ENCODE measurements at regions not wholly inside any gene's neighbourhood (a gene's known extent, or its start where the extent isn't known, plus 50 kb on each side); places are given as distances from the start of the nearest gene placed in this dataset.

DNA sequence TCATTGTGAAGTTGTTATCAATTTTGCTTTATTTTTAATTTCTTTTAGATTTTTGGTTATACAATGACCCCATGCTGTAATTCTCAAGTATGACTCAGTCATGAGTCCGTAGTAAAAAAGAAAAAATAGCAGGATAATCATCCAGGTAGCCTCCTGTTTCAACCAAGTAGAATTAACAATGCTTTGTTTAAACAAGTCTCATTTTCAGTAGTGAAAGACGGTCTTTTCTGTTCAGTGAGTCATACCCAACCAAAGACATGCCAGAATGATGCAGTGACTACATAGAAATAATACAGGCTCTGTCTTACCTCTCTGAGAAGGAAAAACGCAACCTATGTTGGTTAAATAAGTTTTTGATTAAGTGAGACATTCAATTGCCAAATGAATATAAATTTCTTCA lies 67.8 kb upstream of the DSC1 start:
- H3K9me3 Mint-ChIP-seq = peaks cover 0 to 3% (median 0%) of the 10 kb centered on the region in 7 donors
- Histone ChIP-seq H4K20me1 (ENCODE audit: insufficient read depth, low read length) (no peaks in the 10 kb centered on the region), H3K4me3 (replicated peaks in 1 of 3; ENCODE audit: low read depth in 2 of 3, low read length in 3 of 3) (no peak overlapping the region), H3K36me3 (replicated peaks in 1 of 2; ENCODE audit: control insufficient read depth in 1 of 2, insufficient read depth in 2 of 2, low read length in 2 of 2) (no peaks in the 10 kb centered on the region), H3K9ac (ENCODE audit: insufficient read depth, low read length, poor library complexity, severe bottlenecking) (no peak overlapping the region), H2AFZ (ENCODE audit: insufficient read depth, low read depth, low read length, poor library complexity, severe bottlenecking) (no peak overlapping the region), H3K9me3 (replicated peaks in 1 of 2; ENCODE audit: control insufficient read depth in 1 of 2, insufficient read depth in 1 of 2, low read length in 2 of 2) (no peaks in the 10 kb centered on the region), H3K4me2 (replicated peaks; ENCODE audit: extremely low read depth, low read length, poor library complexity, severe bottlenecking) (no peak overlapping the region), H3K27ac (ENCODE audit: low read depth in 1 of 2, low read length in 2 of 2) (no peak overlapping the region), H3K27me3 (ENCODE audit: control insufficient read depth in 2 of 2, insufficient read depth in 2 of 2, low read length in 2 of 2) (no peaks in the 10 kb centered on the region), H3K4me1 (ENCODE audit: control insufficient read depth in 1 of 2, insufficient read depth in 2 of 2, low read length in 2 of 2) (no peaks in the 10 kb centered on the region), H3K79me2 (ENCODE audit: insufficient read depth, low read length) (no peaks in the 10 kb centered on the region)
- TF ChIP-seq, protein P1, sequence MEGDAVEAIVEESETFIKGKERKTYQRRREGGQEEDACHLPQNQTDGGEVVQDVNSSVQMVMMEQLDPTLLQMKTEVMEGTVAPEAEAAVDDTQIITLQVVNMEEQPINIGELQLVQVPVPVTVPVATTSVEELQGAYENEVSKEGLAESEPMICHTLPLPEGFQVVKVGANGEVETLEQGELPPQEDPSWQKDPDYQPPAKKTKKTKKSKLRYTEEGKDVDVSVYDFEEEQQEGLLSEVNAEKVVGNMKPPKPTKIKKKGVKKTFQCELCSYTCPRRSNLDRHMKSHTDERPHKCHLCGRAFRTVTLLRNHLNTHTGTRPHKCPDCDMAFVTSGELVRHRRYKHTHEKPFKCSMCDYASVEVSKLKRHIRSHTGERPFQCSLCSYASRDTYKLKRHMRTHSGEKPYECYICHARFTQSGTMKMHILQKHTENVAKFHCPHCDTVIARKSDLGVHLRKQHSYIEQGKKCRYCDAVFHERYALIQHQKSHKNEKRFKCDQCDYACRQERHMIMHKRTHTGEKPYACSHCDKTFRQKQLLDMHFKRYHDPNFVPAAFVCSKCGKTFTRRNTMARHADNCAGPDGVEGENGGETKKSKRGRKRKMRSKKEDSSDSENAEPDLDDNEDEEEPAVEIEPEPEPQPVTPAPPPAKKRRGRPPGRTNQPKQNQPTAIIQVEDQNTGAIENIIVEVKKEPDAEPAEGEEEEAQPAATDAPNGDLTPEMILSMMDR (IDR thresholded peaks at IDR 0.05) = no peak
- H3K27ac Mint-ChIP-seq = no peak overlapping the region
- intact Hi-C loops (cut with micrococcal nuclease) = no loop called here
- H3K36me3 Mint-ChIP-seq = no peaks in the 10 kb centered on the region
- no peaks in the 10 kb centered on the region for H3K4me1 Mint-ChIP-seq
- DNase-seq = no peak
- no peak overlapping the region for H3K4me3 Mint-ChIP-seq
- no CpG with 5 or more reads among the region's 3 CpGs for WGBS (ENCODE audit: insufficient coverage)
- H3K27me3 Mint-ChIP-seq (ENCODE audit: low read depth in 3 of 3) = peaks cover 0 to 8% (median 2%) of the 10 kb centered on the region in 3 donors

DNA sequence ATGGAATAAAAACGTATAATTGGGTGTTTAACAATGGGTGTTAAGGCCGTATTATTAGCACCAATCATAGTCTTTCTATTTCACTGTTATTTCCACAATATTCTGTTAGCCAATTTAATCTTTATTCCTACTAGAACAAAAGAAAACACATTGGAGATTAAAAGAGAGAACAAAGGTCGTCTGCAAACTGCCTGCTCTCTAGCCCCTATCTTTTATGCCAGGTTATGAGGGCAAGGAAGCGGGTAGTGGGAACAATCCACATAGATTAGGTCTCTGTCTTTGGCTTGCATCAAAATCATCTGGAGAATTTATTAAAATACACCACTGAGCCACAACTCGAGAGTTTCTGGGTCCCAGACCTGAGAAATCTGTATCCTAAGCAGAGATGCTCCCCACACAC lies 69.4 kb upstream of the DSC1 start:
- TF ChIP-seq, protein P1 (IDR thresholded peaks at IDR 0.05) = no peak
- no peak overlapping the region for H3K4me3 ChIP-seq (replicated peaks in 1 of 3; ENCODE audit: low read depth in 2 of 3, low read length in 3 of 3)
- no peaks in the 10 kb centered on the region for H3K4me1 ChIP-seq (ENCODE audit: control insufficient read depth in 1 of 2, insufficient read depth in 2 of 2, low read length in 2 of 2)
- H3K4me2 ChIP-seq (replicated peaks; ENCODE audit: extremely low read depth, low read length, poor library complexity, severe bottlenecking) = no peak overlapping the region
- H3K36me3 ChIP-seq (replicated peaks in 1 of 2; ENCODE audit: control insufficient read depth in 1 of 2, insufficient read depth in 2 of 2, low read length in 2 of 2) = no peaks in the 10 kb centered on the region
- H3K27me3 Mint-ChIP-seq (ENCODE audit: low read depth in 3 of 3) = peaks cover 0 to 6% (median 2%) of the 10 kb centered on the region in 3 donors
- H2AFZ ChIP-seq (ENCODE audit: insufficient read depth, low read depth, low read length, poor library complexity, severe bottlenecking) = no peak overlapping the region
- H4K20me1 ChIP-seq (ENCODE audit: insufficient read depth, low read length) = no peaks in the 10 kb centered on the region
- no peaks in the 10 kb centered on the region for H3K4me1 Mint-ChIP-seq
- H3K27ac Mint-ChIP-seq = no peak overlapping the region
- H3K27me3 ChIP-seq (ENCODE audit: control insufficient read depth in 2 of 2, insufficient read depth in 2 of 2, low read length in 2 of 2) = no peaks in the 10 kb centered on the region
- H3K9ac ChIP-seq (ENCODE audit: insufficient read depth, low read length, poor library complexity, severe bottlenecking) = no peak overlapping the region
- no peaks in the 10 kb centered on the region for H3K79me2 ChIP-seq (ENCODE audit: insufficient read depth, low read length)
- H3K9me3 Mint-ChIP-seq = peaks cover 0 to 3% (median 0%) of the 10 kb centered on the region in 7 donors
- no peak for DNase-seq
- H3K4me3 Mint-ChIP-seq = no peak overlapping the region
- intact Hi-C loops (cut with micrococcal nuclease) = no loop called here
- no peaks in the 10 kb centered on the region for H3K36me3 Mint-ChIP-seq
- WGBS (ENCODE audit: insufficient coverage) = no CpG with 5 or more reads among the region's 5 CpGs
- H3K9me3 ChIP-seq (replicated peaks in 1 of 2; ENCODE audit: control insufficient read depth in 1 of 2, insufficient read depth in 1 of 2, low read length in 2 of 2) = no peaks in the 10 kb centered on the region
- no peak overlapping the region for H3K27ac ChIP-seq (ENCODE audit: low read depth in 1 of 2, low read length in 2 of 2)

Measured in CD14-positive monocyte (primary cell).